ENCODE measurements at regions not wholly inside any gene's neighbourhood (a gene's known extent, or its start where the extent isn't known, plus 50 kb on each side); places are given as distances from the start of the nearest gene placed in this dataset.
A peak's percentile ranks its signal among the peaks of the same experiment; 100 is the strongest.

DNA sequence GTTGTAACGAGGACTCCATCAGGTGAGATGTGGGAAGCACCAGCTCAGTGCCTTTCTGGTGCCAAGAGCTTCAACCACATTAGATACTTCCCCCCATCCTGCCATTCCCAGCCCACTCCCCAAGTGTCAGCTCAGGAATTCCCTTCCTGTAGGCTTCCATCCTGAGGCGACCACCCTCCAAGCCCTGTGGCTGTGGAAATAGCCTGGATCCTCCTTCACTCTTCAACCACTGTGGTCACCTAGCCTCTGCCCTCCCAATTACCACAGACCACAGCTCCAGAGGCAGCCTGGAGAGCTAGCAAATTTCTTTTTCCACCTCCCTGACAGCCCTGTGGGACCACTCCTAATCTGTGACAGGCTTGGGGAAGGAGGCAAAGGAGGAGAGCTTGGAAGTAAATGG is 219.8 kb upstream of the MAP3K1 start:
- DNase-seq (ENCODE audit: low spot score) = no peak
- TF ChIP-seq, protein P1, sequence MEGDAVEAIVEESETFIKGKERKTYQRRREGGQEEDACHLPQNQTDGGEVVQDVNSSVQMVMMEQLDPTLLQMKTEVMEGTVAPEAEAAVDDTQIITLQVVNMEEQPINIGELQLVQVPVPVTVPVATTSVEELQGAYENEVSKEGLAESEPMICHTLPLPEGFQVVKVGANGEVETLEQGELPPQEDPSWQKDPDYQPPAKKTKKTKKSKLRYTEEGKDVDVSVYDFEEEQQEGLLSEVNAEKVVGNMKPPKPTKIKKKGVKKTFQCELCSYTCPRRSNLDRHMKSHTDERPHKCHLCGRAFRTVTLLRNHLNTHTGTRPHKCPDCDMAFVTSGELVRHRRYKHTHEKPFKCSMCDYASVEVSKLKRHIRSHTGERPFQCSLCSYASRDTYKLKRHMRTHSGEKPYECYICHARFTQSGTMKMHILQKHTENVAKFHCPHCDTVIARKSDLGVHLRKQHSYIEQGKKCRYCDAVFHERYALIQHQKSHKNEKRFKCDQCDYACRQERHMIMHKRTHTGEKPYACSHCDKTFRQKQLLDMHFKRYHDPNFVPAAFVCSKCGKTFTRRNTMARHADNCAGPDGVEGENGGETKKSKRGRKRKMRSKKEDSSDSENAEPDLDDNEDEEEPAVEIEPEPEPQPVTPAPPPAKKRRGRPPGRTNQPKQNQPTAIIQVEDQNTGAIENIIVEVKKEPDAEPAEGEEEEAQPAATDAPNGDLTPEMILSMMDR (IDR thresholded peaks at IDR 0.05; ENCODE audit: extremely low read depth, missing control alignments) = no peak

DNA sequence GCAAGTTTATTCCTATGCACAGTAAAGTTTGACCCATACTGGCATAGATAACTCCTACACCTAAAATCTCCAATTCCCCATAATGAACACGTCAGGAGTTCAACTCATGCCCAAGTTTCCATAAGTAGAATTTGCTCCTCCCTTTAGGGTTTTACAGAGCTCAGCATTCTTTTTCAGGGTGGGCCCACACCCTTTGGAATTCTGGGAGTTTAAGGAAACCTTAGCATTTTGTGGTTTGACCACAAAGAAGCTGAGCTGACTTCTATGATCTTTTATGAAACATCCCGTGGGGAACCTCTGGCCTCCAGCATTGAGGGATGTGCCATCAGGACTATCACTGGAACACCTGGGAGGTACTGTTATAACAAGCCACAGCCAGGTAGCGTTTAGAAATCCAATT is 220.6 kb upstream of the MAP3K1 start:
- no peak for DNase-seq (ENCODE audit: low spot score)

DNA sequence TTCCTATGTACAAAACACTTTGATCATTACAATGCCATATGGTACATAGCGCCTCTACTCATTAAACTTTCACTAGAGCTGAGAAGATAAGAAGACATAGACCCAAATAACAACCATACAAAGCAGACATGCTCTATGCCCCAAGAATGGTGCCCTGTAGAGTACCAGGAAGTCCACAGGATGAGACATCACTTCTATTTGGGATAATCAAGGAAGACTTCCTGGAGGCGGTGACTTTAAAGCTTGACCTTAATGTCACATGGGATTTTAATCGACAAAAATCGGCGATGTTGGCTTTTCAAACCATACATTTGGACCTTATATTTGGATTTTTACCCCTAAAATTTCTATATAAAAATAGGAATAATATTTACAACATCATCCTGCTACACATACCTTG is 224.3 kb upstream of the MAP3K1 start:
- no peak for DNase-seq (ENCODE audit: low spot score)
- TF ChIP-seq, protein P1 (IDR thresholded peaks at IDR 0.05; ENCODE audit: extremely low read depth, missing control alignments) = no peak

More for the DNA sequence above, 220.6 kb upstream of the MAP3K1 start:
- TF ChIP-seq, protein P1 (IDR thresholded peaks at IDR 0.05; ENCODE audit: extremely low read depth, missing control alignments) = no peak

DNA sequence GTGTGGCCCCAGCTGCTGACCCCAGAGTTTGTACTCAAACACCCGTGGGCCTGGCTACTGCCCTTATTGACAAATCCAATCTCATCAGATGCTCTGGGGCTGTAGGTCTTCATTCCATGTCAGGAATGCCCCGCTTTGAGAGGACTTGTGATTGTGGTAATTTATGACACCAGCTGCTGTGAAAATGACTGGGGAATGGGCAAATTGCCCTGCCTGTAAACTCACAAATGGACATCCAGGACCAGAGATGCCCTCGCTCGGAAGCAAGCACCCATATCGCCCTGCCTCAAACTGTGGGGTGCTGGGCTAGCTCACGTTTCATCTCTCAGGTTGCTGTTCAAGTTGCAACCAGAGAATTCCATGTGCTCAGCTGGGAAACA is 225.9 kb upstream of the MAP3K1 start:
- DNase-seq (ENCODE audit: low spot score) = peak; percentile 6
- TF ChIP-seq, protein P1 (IDR thresholded peaks at IDR 0.05; ENCODE audit: extremely low read depth, missing control alignments) = no peak

DNA sequence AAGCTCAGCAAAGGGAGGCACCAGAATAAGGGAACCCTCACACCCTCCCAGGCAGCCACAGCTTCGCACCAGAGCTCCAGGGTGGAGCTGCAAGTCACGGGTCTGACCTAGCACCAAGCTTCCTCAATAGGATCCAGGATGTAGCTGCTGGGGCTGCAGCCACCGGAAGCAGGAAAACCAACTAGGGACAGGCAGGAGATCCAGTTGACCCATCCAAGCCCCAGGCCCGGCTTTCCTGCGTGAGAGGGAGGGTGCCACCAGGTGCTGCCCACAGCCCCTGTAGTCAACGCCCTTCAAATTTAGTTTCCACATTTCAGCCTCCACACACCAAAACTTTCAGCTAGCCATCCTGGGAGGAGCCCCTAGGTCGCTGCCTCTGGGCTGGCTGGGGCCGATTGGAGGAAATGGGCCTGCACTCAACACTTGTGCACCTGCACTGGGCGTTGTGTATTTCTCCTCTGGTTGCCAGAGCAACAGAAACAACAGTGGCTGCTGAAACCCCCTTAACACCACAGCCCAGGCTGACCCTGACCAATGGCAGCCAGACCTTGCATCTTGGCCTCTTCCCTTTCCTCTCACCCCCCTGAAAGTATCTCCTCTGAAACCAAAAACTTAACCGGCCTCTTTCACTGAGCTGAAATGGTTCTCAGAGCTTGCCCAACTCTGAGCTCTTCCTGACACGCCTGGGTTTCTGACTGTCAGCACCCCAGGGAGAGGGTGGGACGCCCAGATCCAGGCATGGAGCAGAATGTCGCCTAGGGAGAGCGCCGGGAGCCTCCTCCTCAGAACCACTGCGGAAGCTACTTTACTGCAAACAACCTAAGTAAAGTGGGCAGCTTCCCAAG is 226.5 kb upstream of the MAP3K1 start:
- peak; percentile 84 for DNase-seq (ENCODE audit: low spot score)

DNA sequence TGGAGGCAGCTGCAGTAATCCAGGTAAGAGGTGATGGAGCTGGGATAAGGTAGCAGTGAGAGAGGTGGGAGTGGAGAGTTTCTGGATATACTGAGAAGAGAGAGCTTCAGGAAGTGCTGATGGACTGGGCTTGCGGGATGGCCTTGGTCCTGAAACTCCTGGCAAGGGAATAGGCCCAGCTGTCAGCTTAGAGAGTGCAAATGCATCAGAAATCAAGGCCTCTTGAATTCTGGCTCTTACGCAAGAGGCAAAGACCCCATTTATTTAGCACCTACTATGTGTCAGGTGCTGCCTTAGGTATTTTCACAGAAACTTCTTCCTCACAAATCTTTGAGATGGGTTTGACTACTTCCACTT is 227.2 kb upstream of the MAP3K1 start:
- TF ChIP-seq, protein P1 (IDR thresholded peaks at IDR 0.05; ENCODE audit: extremely low read depth, missing control alignments) = no peak
- no peak for DNase-seq (ENCODE audit: low spot score)

More for the DNA sequence above, 226.5 kb upstream of the MAP3K1 start:
- TF ChIP-seq, protein P1 (IDR thresholded peaks at IDR 0.05; ENCODE audit: extremely low read depth, missing control alignments) = no peak

DNA sequence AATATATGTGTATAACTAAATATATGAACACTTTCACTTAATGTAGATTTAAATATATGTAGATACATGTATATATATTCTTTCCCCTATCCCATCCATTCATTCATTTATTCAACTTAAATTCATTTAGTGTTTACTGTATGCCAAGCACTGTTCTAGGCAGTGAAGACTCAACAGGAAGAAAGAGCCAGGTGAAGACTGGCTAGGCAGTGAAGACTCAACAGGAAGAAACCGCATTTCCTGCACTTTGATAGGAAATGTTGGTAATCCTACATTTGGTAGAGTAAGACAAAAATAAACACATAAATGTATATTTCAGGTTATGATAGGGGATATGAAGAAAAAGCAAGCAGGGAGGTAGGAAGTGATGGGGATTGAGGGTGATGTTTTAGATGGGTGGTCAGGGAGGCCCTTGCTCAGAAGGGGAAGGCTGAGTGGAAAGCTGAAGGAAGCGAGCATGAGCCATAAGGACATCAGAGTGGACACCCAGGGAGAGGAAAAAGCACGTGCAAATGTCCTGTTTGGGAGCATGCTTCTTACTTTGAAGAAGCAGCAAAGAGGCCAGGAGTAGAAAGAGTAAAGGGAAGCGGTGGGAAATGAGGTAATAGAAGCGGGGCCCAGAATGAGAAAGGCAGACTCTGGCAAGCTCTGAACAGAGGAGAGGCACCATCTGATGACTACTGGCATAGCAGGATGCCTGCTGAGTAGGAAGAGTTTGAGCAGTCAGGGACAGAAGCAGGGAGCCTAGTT is 227.8 kb upstream of the MAP3K1 start:
- no peak for DNase-seq (ENCODE audit: low spot score)
- TF ChIP-seq, protein P1 (IDR thresholded peaks at IDR 0.05; ENCODE audit: extremely low read depth, missing control alignments) = no peak

Measured in GM20000 (cell line).